ENCODE measurements at regions not wholly inside any gene's neighbourhood (a gene's known extent, or its start where the extent isn't known, plus 50 kb on each side); places are given as distances from the start of the nearest gene placed in this dataset.

DNA sequence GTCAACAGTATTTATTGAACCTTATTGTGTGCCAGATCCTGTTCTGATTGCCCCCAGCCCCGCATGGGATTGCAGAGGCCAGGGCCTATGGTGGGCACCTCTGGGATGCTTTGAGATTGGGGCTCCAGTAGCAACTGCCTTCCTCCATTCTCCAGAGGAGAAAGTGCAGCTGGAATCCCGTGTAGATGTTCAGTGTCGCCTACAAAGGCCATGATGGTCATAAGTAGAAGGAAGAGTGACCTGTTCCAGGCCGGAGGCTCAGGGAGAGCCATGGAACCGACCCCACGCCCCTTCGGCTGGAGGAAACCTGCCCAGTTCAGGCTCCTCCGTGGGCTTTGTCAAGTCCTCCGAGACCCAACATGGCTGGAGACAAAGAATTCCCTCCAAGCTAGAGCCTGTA lies 287.5 kb downstream of the FBXW7 start:
- WGBS, 2 donors: 93 to 96% methylated on average over 9 of the region's 9 CpGs
- intact Hi-C loops (cut with DNase I): loop anchor here in 1 of 10 donors (10.0 kb wide), 1 partner anchor 134 kb away; no protein-coding TSS in a partner anchor
- no peak overlapping the region for H3K4me3 ChIP-seq

DNA sequence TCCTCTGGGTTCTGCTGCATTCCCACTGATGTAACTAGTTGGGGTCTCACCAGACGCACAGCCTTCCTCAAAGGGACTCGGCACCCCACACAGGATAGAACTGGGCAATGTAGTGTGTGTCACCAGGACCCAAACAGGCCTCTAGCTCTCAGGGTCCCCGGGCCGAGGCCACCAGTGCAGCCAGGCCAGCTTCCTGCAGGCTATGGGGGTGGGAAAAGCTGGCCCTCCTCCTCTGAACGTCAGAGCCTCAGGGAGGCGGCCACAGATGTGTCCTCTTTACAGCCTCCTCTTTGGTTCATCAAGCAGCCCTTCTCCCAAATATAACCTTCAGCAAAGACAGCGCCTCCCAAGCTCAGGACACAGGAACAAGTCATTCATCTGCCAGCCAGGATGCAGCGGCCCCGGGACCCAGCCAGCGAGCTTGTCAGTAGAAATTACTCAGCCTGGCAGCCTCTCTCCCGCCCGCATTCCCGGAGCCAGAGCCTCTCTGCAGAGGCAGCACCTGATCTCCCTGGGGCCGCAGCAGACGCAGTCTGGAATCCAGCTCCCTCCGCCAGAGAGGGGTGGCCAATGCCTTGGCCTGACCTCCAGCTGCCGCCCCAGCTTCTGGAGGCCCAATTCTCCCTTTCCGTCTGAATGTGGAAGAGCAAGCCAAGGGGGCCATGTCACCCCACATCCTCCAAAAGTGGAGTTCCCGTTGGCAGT lies 288.5 kb downstream of the FBXW7 start:
- Histone ChIP-seq H3K4me3 (no peak overlapping the region), H3K4me1 (peaks cover 0 to 27% (median 18%) of the 10 kb centered on the region in 9 donors), H3K36me3 (no peaks in the 10 kb centered on the region), H3K27ac (peak overlapping the region in 3 of 10 donors; percentile 9 to 43 (median 25)), H3K9me3 (peaks cover 0 to 10% (median 0%) of the 10 kb centered on the region in 11 donors), H3K27me3 (no peaks in the 10 kb centered on the region)
- TF ChIP-seq, protein P1, sequence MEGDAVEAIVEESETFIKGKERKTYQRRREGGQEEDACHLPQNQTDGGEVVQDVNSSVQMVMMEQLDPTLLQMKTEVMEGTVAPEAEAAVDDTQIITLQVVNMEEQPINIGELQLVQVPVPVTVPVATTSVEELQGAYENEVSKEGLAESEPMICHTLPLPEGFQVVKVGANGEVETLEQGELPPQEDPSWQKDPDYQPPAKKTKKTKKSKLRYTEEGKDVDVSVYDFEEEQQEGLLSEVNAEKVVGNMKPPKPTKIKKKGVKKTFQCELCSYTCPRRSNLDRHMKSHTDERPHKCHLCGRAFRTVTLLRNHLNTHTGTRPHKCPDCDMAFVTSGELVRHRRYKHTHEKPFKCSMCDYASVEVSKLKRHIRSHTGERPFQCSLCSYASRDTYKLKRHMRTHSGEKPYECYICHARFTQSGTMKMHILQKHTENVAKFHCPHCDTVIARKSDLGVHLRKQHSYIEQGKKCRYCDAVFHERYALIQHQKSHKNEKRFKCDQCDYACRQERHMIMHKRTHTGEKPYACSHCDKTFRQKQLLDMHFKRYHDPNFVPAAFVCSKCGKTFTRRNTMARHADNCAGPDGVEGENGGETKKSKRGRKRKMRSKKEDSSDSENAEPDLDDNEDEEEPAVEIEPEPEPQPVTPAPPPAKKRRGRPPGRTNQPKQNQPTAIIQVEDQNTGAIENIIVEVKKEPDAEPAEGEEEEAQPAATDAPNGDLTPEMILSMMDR (IDR thresholded peaks at IDR 0.05): no peak
- 65 to 70% methylated on average over 19 of the region's 19 CpGs for WGBS, 2 donors
- DNase-seq (peak; percentile 33 to 46), ATAC-seq (peak in 7 of 8 donors; percentile 33 to 75 (median 68))
- intact Hi-C loops (cut with DNase I): loop anchor here in 1 of 10 donors (10.0 kb wide), 1 partner anchor 133 kb away; no protein-coding TSS in a partner anchor

More for the DNA sequence above, 287.5 kb downstream of the FBXW7 start:
- peaks cover 0 to 16% (median 0%) of the 10 kb centered on the region in 11 donors for H3K9me3 ChIP-seq
- no peak overlapping the region for H3K27ac ChIP-seq
- H3K36me3 ChIP-seq: no peaks in the 10 kb centered on the region
- DNase-seq (no peak), ATAC-seq (no peak)
- TF ChIP-seq, protein P1 (IDR thresholded peaks at IDR 0.05): no peak
- H3K4me1 ChIP-seq: peaks cover 0 to 23% (median 11%) of the 10 kb centered on the region in 9 donors
- no peaks in the 10 kb centered on the region for H3K27me3 ChIP-seq

DNA sequence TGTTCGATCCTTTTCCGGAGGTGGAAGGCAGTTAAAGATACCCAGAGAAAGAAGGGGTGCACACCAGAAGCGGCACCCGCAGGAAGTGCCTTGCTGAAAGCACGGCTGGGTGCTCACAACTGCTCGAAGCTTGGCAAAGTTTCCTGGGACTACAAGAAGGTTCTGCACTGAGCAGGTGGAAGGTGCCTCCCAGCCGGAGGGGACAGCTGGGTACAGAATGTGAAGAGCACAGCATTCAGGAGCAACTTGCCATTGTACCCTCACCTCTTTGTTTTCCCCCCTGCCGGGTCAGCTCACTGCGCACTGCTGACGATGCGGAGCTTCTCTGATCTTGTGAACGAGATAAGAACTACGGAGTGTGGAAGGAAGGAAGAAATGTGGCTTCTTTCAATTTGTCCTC lies 289.2 kb downstream of the FBXW7 start:
- Histone ChIP-seq H3K9me3 (peaks cover 0 to 2% (median 0%) of the 10 kb centered on the region in 11 donors), H3K4me3 (no peak overlapping the region), H3K36me3 (no peaks in the 10 kb centered on the region), H3K4me1 (peaks cover 0 to 27% (median 18%) of the 10 kb centered on the region in 9 donors), H3K27ac (no peak overlapping the region), H3K27me3 (no peaks in the 10 kb centered on the region)
- TF ChIP-seq, protein P1 (IDR thresholded peaks at IDR 0.05): no peak
- intact Hi-C loops (cut with DNase I): loop anchor here in 1 of 10 donors (10.0 kb wide), 1 partner anchor 132 kb away; no protein-coding TSS in a partner anchor
- DNase-seq: no peak
- WGBS, 2 donors: 87 to 94% methylated on average over 13 of the region's 13 CpGs
- no peak for ATAC-seq

DNA sequence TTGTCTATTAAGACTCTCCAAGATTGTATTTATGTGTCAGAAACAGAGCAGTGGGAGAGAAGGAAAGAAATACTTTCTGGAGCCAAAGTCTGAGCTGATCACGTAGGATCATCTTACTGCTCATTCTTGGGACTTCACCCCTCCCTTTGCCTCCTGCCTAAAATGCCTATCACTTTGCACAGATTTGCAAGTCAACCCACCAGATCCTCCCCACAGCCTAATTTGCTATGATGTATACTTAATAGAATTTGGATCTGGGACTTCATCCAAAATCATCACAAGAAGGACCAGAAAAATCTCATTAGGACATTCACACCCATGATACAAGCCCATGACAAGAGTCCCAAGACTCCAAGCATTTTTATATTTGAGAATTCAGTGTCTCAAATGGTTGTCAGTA lies 290.2 kb downstream of the FBXW7 start:
- H3K9me3 ChIP-seq: no peaks in the 10 kb centered on the region
- WGBS, 2 donors: 73 to 74% methylated on average over 1 of the region's 1 CpG
- no peaks in the 10 kb centered on the region for H3K36me3 ChIP-seq
- no peak for ATAC-seq
- peaks cover 0 to 27% (median 18%) of the 10 kb centered on the region in 9 donors for H3K4me1 ChIP-seq
- DNase-seq: no peak
- no peaks in the 10 kb centered on the region for H3K27me3 ChIP-seq
- H3K4me3 ChIP-seq: no peak overlapping the region
- no peak overlapping the region for H3K27ac ChIP-seq
- TF ChIP-seq, protein P1 (IDR thresholded peaks at IDR 0.05): no peak
- intact Hi-C loops (cut with DNase I): loop anchor here in 1 of 10 donors (10.0 kb wide), 1 partner anchor 131 kb away; no protein-coding TSS in a partner anchor

Data from heart right ventricle (tissue), 16 donors.